Calu3 (cell line): ENCODE measurements at regions not wholly inside any gene's neighbourhood (a gene's known extent, or its start where the extent isn't known, plus 50 kb on each side); places are given as distances from the start of the nearest gene placed in this dataset.

Experiments used
- BruUV-seq: library from RNA; stranded (reverse); fragments of 400-500 nt; replicated peaks from 2 replicates; lab custom pipeline; 2021; lab: Mats Ljungman, UMichigan
- CTCF ChIA-PET: fragments of 300-600 bp; sonication (Branson Sonifier 250); formaldehyde crosslinking; loops from one replicate; lab custom pipeline; 2022; ENCODE audit warnings: antibody characterized with exemption; lab: Charles Lee
- DNase-seq: peaks from one replicate; pipeline ENCODE4 v3.0.0; 2022
- H3K27ac Mint-ChIP-seq: one replicate; pipeline ENCODE4 v1.8.0; 2022; ENCODE audit warnings: mixed read lengths; ENCODE audit not compliant: unreplicated experiment
- H3K27me3 Mint-ChIP-seq: one replicate; pipeline ENCODE4 v1.8.0; 2022; ENCODE audit warnings: mixed read lengths; ENCODE audit not compliant: unreplicated experiment
- H3K36me3 Mint-ChIP-seq: one replicate; pipeline ENCODE4 v1.8.0; 2022; ENCODE audit warnings: mild to moderate bottlenecking, moderate library complexity, mixed read lengths; ENCODE audit not compliant: insufficient read depth, unreplicated experiment
- H3K4me1 Mint-ChIP-seq: one replicate; pipeline ENCODE4 v1.8.0; 2022; ENCODE audit warnings: mild to moderate bottlenecking, low read depth, mixed read lengths; ENCODE audit not compliant: unreplicated experiment
- H3K4me3 Mint-ChIP-seq: one replicate; pipeline ENCODE4 v1.8.0; 2022; ENCODE audit warnings: mild to moderate bottlenecking, low read depth, moderate library complexity, mixed read lengths; ENCODE audit not compliant: unreplicated experiment
- H3K9me3 Mint-ChIP-seq: one replicate; pipeline ENCODE4 v1.8.0; 2022; ENCODE audit warnings: low read depth, mixed read lengths; ENCODE audit not compliant: unreplicated experiment
- intact Hi-C: fragments of 100-400 bp; cut with micrococcal nuclease; formaldehyde crosslinking; loops from one replicate; pipeline ENCODE4 v1.10.0; 2022; ENCODE audit not compliant: unreplicated experiment
- TF ChIP-seq, protein P1 (sequence below): fragments of 200-600 bp; IDR thresholded peaks from one replicate; pipeline ENCODE4 v1.8.0; 2022; ENCODE audit warnings: antibody characterized with exemption; ENCODE audit not compliant: unreplicated experiment

- BruUV-seq: no TSS peak
- DNase-seq: no peak
- H3K27ac Mint-ChIP-seq: no peak overlapping the region
- H3K9me3 Mint-ChIP-seq: no peaks in the 10 kb centered on the region
- peaks cover 4% of the 10 kb centered on the region for H3K4me1 Mint-ChIP-seq
- H3K27me3 Mint-ChIP-seq: peaks cover 82% of the 10 kb centered on the region
- no peaks in the 10 kb centered on the region for H3K36me3 Mint-ChIP-seq
- TF ChIP-seq, protein P1, sequence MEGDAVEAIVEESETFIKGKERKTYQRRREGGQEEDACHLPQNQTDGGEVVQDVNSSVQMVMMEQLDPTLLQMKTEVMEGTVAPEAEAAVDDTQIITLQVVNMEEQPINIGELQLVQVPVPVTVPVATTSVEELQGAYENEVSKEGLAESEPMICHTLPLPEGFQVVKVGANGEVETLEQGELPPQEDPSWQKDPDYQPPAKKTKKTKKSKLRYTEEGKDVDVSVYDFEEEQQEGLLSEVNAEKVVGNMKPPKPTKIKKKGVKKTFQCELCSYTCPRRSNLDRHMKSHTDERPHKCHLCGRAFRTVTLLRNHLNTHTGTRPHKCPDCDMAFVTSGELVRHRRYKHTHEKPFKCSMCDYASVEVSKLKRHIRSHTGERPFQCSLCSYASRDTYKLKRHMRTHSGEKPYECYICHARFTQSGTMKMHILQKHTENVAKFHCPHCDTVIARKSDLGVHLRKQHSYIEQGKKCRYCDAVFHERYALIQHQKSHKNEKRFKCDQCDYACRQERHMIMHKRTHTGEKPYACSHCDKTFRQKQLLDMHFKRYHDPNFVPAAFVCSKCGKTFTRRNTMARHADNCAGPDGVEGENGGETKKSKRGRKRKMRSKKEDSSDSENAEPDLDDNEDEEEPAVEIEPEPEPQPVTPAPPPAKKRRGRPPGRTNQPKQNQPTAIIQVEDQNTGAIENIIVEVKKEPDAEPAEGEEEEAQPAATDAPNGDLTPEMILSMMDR: no peak
- CTCF ChIA-PET: no interaction called here
- intact Hi-C loops: no loop called here
- no peak overlapping the region for H3K4me3 Mint-ChIP-seq
Observed at GRCh38 chr16:73610605-73611156, 562.8 kb upstream of the ZFHX3 start.

- Mint-ChIP-seq H3K4me1 (no peaks in the 10 kb centered on the region), H3K27ac (no peak overlapping the region), H3K36me3 (no peaks in the 10 kb centered on the region), H3K4me3 (no peak overlapping the region), H3K27me3 (peaks cover 77% of the 10 kb centered on the region), H3K9me3 (no peaks in the 10 kb centered on the region)
- no TSS peak for BruUV-seq
- TF ChIP-seq, protein P1: no peak
- CTCF ChIA-PET: no interaction called here
- DNase-seq: no peak
- intact Hi-C loops: no loop called here
Observed at GRCh38 chr16:73610160-73610559, 562.2 kb upstream of the ZFHX3 start.

- TF ChIP-seq, protein P1: no peak
- Mint-ChIP-seq H3K27me3 (peaks cover 64% of the 10 kb centered on the region), H3K27ac (no peak overlapping the region), H3K4me1 (no peaks in the 10 kb centered on the region), H3K9me3 (no peaks in the 10 kb centered on the region), H3K4me3 (no peak overlapping the region), H3K36me3 (no peaks in the 10 kb centered on the region)
- no TSS peak for BruUV-seq
- intact Hi-C loops: no loop called here
- no peak for DNase-seq
- CTCF ChIA-PET: no interaction called here
Observed at GRCh38 chr16:73608911-73609310, 561.0 kb upstream of the ZFHX3 start.

GRCh38 chr16:73605309-73605708 lies 557.4 kb upstream of the ZFHX3 start:
- intact Hi-C loops: no loop called here
- CTCF ChIA-PET: interaction anchor here (1.0 kb wide), 1 partner anchor 1397 kb away, joined by 3 read pairs; no protein-coding TSS in a partner anchor
- Mint-ChIP-seq H3K36me3 (no peaks in the 10 kb centered on the region), H3K4me1 (no peaks in the 10 kb centered on the region), H3K9me3 (no peaks in the 10 kb centered on the region), H3K27me3 (peaks cover 28% of the 10 kb centered on the region), H3K4me3 (no peak overlapping the region), H3K27ac (no peak overlapping the region)
- no TSS peak for BruUV-seq
- TF ChIP-seq, protein P1: no peak
- DNase-seq: no peak
